ENCODE measurements at regions not wholly inside any gene's neighbourhood (a gene's known extent, or its start where the extent isn't known, plus 50 kb on each side); places are given as distances from the start of the nearest gene placed in this dataset.
A peak's percentile ranks its signal among the peaks of the same experiment; 100 is the strongest.

DNA sequence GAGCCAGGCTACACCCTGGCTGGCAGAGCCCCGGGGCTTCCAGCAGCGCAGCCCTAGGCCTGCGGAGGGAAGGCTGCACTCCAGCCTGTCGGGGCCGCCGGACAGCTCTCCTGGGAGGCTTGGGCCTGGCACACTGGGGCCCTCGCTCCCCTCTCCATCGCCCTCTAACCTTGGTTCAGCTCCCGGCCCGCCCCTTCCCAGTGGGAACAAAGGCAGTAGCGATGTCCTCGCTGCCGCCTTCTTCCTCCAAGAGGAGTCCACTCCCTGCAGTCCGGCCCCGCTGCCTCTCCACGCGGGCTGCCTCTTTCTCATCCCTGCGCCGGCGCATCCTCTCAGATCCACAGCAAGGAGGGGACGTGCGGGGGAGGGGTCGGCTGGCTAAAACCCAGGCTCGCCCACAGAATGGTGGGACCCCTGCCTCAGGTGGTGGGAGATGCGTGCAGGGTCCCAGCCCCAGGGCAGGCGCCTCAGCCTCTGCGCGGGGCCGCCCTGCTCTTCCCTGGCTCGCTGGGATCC is 138.1 kb downstream of the TWIST2 start:
- no peak for DNase-seq

DNA sequence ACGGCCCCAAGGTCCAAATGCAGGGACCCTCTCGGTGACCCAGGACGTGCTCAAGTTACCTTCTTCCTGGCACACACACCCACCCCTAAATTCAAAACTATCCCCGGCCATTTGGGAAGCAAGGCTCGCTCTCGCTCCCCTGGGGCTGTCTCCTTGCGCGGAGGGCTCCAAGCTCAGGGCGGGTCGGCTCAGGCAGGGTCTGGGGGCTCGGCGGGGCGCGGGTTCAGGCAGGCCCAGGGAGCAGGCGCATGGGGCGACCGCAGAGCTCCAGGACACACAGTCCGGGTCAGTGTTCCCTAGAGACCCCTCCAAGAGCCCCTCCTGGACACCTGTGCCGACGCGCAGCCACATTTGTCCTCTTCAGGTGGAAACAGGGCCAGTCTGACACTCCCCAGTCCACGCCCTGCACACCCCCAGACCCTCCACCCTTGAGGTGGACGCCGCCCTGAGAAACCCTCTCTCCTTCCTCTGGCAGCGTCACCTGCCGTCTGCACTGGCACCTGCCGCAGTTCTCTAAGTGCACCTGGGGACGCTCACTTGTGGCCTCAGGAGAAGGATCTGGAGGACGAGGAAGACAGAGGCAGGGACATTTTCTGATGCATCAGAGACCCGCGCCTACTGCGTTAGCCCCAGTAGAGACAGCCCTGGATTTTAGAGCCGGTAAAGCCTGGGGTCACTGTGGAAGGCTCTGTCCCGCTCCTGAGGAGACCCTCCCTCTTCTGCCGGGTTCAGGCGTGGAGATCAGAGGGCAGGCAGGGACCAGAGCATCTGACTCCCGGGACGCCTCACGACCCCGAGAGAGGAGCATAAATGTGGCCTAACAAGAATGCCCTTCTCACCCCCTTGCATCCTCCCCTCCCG is 138.8 kb downstream of the TWIST2 start:
- peak in 1 of 3 experiments; percentile 0 for DNase-seq

DNA sequence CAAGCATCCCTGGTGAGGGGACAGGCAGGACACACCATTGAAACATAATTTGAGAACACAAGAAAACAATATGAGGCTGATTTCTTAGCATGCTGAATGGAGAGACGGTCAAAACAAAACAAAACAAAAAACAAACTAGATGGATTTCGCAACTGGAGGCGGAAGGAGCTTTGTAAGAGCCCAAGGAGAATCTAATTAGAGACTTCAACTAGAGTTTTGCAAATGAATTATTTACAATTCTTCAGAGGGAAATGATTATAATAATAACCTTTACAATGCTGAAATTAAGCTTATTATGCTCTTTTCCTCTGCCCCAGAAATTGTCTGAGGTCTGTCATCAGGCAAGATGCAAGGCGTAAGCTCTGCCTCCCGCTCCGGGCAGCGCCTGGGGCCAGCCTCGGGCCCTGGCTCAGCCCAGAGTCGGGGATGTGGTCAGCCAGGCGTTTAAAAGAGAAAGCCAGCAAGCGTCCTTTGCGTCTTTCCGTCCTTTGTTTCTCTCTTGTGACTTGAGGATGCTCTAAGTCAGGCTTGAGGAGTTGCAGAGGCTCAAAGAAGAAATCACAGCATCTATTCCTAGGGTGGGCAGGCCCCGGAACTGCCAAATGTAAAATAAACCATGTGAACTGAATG is 139.6 kb downstream of the TWIST2 start:
- no peak for DNase-seq

DNA sequence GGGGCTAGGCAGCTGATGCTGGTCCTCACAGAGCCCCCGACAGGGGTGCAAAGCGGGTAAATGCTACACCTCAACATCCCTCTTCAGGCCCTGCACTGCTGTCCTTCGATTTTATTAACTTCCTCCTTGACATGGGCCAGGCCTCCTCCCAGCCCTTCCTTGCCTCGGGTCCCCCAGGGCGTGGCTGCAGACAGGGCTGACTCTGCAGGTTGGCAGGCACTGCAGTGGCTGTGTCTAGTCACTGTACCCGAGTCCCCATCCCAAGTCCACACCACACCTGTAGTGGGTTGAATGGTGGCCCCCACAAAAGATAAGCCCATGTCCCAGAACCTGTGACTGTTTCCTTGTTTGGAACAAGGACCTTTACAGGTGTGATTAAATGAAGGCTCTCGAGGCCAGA is 140.2 kb downstream of the TWIST2 start:
- DNase-seq = no peak

DNA sequence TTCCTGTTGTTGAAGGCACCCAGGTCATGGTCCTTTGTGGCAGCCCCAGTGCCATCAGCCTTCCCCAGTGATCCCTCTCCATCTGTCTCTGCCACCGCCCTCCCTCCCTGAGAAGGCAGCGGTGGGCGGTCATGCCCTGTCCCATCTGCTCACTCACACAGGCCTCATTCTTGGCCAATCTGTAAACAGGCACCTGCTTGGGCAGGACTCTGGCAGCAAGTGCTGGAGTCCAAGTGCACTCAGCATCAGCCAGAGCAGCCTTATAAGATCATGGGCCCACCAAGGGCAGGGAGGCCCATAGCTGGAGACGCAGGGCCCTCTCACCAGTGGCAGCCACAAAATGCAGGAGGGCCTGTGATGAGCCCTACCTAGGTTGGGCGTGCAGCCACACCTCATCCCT is 140.9 kb downstream of the TWIST2 start:
- DNase-seq = no peak

DNA sequence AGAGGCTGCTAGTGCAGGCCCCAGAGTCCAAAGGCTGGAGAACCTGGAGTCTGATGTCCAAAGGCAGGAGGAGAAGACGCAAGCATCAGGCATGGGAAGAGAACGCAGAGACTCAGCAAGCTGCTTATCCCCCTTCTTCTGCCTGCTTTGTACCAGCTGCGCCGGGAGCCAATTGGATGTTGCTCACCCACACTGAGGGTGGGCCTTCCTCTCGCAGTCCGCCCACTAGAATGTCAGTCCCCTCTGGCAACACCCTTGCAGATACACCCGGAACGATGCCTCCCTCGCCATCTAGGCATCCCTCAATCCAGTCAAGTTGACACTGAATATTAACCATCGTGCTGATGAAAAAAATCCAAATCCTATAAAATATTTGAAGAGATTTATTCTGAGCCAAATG is 141.6 kb downstream of the TWIST2 start:
- no peak for DNase-seq

DNA sequence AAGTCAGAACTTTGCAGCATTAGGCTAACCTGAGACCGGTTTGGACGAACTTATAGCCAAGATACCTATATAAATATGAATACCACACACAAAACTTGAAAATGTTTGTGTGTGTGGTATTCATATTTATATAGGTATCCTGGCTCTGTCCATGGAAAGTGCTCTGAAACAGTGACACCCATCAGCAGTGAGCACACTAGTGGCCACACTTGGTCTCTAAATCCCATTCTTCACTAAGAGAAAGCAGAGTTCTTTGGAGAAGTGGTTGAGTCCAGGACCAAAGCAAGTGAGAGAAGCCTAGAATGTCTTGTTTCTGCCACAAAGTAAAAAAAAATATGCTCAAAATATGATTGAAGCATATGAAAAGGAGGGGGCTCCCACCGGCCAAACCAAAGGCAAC is 146.5 kb downstream of the TWIST2 start:
- DNase-seq = no peak

DNA sequence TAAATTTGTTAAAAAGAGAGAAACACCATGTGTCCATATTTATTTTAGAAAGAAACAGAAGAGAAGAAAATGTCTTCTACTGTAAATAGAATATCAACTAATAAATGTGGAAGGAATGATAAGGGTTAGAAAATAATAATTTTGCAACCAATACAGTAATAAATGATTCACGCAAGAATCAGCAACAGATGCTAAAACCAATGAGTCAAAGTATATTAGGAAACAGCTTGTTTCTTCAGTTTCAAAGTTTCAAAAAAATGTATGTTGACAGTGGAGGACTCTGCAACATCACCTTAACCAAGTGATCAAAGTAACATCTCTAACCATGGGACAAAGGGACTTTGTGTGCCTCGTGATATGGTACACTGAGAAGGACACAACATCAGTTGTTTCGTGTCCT is 147.0 kb downstream of the TWIST2 start:
- no peak for DNase-seq

DNA sequence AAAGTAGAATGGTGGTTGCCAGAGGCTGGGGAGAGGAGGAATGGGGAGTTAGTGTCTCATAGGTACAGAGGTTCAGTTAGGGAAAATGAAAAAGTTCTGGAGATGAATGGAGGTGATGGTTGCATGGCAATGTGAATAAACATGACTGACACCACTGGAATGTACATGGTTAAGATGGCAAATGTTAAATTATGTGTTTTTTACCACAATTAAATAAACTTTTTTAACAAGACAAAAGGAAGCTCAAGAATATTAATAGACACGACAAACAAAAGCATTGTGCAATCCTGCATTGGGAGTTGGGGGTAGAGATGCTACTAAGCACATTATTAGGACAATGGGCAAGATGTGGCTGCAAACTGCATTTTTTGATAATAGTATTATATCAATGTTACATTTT is 147.7 kb downstream of the TWIST2 start:
- DNase-seq = no peak

DNA sequence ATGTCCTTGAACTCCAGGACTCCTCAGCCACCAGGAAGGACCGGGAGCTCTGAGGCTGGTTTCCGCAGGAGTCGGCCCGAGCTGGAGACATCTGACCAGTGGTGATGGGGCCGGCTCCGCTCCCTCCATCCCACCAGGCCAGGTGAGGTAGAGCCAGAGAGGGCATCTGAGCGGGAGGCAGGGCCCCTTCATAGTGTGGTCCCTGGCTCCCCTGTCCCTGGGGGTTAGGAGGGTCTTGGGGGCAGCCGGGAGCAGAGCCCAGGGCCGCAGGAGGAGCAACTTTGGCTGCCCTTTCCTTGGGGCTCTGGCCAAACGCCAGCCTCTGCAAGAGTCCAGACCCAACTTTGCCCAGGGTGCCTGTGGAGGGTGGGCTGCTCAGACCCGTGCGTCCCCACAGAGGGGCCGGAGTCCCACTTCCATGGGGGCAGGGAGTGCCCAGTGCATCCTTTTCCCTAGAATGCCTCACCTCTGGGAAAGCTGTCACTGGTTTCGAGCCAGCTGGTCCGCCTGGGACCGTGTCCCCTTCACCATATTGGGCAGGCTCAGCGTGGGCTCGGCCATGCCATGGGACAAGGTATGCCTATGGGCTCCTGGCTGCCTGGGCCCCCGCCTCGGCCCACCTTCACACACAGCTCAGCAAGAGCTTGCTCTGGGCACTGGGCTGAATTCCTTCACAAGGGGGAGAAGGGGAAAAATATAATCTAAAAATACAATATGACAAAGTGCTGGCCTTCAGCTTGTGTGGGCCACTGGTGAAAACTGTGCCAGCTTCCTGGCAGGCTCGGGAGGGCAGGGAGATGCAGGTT is 148.6 kb downstream of the TWIST2 start:
- no peak for DNase-seq

DNA sequence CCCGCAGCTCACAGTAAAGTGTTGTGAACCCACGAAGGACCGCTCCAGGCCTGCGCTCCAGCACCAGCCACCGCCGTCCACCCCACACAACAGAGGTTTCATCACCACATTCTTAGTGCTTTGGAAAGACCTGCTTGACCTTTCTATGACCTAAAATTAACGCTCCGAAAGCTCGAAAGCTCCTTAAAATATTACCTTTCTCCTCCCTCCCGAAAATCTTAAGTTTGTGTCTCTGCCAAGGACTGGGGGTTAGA is 149.2 kb downstream of the TWIST2 start:
- no peak for DNase-seq

DNA sequence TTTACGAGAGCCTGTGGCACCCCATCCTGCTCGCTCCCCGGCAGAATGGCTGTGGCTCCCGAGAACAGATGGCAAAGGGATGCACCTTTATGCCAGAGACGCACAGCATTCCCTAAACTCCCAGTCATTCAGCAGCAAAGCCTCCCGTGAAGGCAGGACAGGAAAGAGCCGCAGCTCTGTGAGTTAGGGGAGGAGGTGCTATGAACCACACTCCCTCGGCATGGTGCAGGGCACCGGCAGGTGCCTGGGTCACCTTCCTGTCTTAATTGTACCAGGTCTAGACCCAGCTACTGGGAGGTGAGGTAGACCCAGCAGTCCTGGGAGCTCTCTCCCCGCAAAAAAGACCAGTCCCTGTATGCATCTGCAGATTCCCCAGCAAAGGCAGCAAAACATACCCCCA is 149.8 kb downstream of the TWIST2 start:
- no peak for DNase-seq

All from NCI-H1417 (cell line).